NCI-H2107 treated with DMSO at 0.1 percent for 48 hours (cell line): ENCODE measurements at regions not wholly inside any gene's neighbourhood (a gene's known extent, or its start where the extent isn't known, plus 50 kb on each side); places are given as distances from the start of the nearest gene placed in this dataset.
"Not testable (repeated sequence)": the region's sequence is repeated elsewhere in the genome, so short reads cannot be mapped to it uniquely, and the experiment has no call there.

Experiments
- DNase-seq: peaks from one replicate; lab custom pipeline; 2025; ENCODE audit not compliant: unreplicated experiment; lab: John Stamatoyannopoulos, UW

- DNase-seq: no peak
Measured at GRCh38 chr13:104650431-104650830, 1584.2 kb upstream of the SLC10A2 start.

- DNase-seq: no peak
Measured at GRCh38 chr13:104648291-104648690, 1582.1 kb upstream of the SLC10A2 start.

GRCh38 chr13:104645786-104646185 lies 1579.6 kb upstream of the SLC10A2 start:
- no peak for DNase-seq

GRCh38 chr13:104641309-104641708 lies 1575.1 kb upstream of the SLC10A2 start:
- no peak for DNase-seq

- no peak for DNase-seq
Measured at GRCh38 chr13:104635879-104636278, 1569.7 kb upstream of the SLC10A2 start.

GRCh38 chr13:104634016-104634415 lies 1567.8 kb upstream of the SLC10A2 start:
- no peak for DNase-seq

GRCh38 chr13:104632736-104633135 lies 1566.5 kb upstream of the SLC10A2 start:
- DNase-seq: no peak

- DNase-seq: no peak
Measured at GRCh38 chr13:104625201-104625600, 1559.0 kb upstream of the SLC10A2 start.

- DNase-seq: no peak
Measured at GRCh38 chr13:104616990-104617389, 1550.8 kb upstream of the SLC10A2 start.

GRCh38 chr13:104614361-104615145 lies 1548.3 kb upstream of the SLC10A2 start:
- DNase-seq: no peak

GRCh38 chr13:104608331-104608730 lies 1542.1 kb upstream of the SLC10A2 start:
- DNase-seq: no peak

- not testable (repeated sequence) for DNase-seq
Measured at GRCh38 chr13:104605435-104605834, 1539.2 kb upstream of the SLC10A2 start.

GRCh38 chr13:104597546-104598180 lies 1531.4 kb upstream of the SLC10A2 start:
- DNase-seq: no peak

- no peak for DNase-seq
Measured at GRCh38 chr13:104595511-104595910, 1529.3 kb upstream of the SLC10A2 start.

- no peak for DNase-seq
Measured at GRCh38 chr13:104594806-104595205, 1528.6 kb upstream of the SLC10A2 start.

GRCh38 chr13:104593693-104594092 lies 1527.5 kb upstream of the SLC10A2 start:
- DNase-seq: no peak

- DNase-seq: no peak
Measured at GRCh38 chr13:104593251-104593576, 1527.0 kb upstream of the SLC10A2 start.

- DNase-seq: no peak
Measured at GRCh38 chr13:104592545-104593250, 1526.5 kb upstream of the SLC10A2 start.

- no peak for DNase-seq
Measured at GRCh38 chr13:104592127-104592526, 1525.9 kb upstream of the SLC10A2 start.

- no peak for DNase-seq
Measured at GRCh38 chr13:104586051-104586746, 1520.0 kb upstream of the SLC10A2 start.

GRCh38 chr13:104584481-104584880 lies 1518.3 kb upstream of the SLC10A2 start:
- no peak for DNase-seq
